IMR-90 (cell line): ENCODE measurements at regions not wholly inside any gene's neighbourhood (a gene's known extent, or its start where the extent isn't known, plus 50 kb on each side); places are given as distances from the start of the nearest gene placed in this dataset.

ENCODE experiments used
- ATAC-seq: fragments of 200-7000 bp; cut with Tn5 transposase; 2 replicates; pipeline ENCODE4 v1.9.1; 2020; ENCODE audit warnings: low read depth, mild to moderate bottlenecking, moderate library complexity
- BruUV-seq: library from RNA; stranded (reverse); fragments of 400-500 nt; replicated peaks from 2 replicates; lab custom pipeline; 2021; lab: Mats Ljungman, UMichigan
- CTCF ChIA-PET: fragments of 300-600 bp; formaldehyde crosslinking; extraction: SDS; loops from one replicate; lab custom pipeline; 2021; ENCODE audit warnings: antibody characterized with exemption; lab: Yijun Ruan, JAX
- POLR2A ChIA-PET: fragments of 300-600 bp; sonication (Branson Sonifier 250); formaldehyde crosslinking; loops from one replicate; lab custom pipeline; 2022; ENCODE audit warnings: antibody characterized with exemption; ENCODE audit not compliant: unreplicated experiment; lab: Charles Lee
- DNase-seq: peaks from one replicate; pipeline ENCODE4 v3.0.0; 2013
- H2AFZ ChIP-seq: replicated peaks from 2 replicates; pipeline ENCODE3; 2013; ENCODE audit warnings: low read length, mild to moderate bottlenecking; ENCODE audit not compliant: poor library complexity
- H2AK5ac ChIP-seq: 2 replicates; pipeline ENCODE4 v1.6.1; 2013; ENCODE audit warnings: low read depth, low read length, inconsistent platforms
- H2AK9ac ChIP-seq: replicated peaks from 2 replicates; pipeline ENCODE3; 2013; ENCODE audit warnings: mild to moderate bottlenecking, low read depth, low read length, moderate library complexity; ENCODE audit not compliant: poor library complexity
- H2BK120ac ChIP-seq: 2 replicates; pipeline ENCODE4 v1.6.1; 2013; ENCODE audit warnings: low read depth, low read length, inconsistent platforms
- H2BK15ac ChIP-seq: 3 replicates; pipeline ENCODE4 v1.6.1; 2013; ENCODE audit warnings: low read depth, low read length, inconsistent platforms
- H2BK20ac ChIP-seq: 2 replicates; pipeline ENCODE4 v1.6.1; 2013; ENCODE audit warnings: low read depth, mild to moderate bottlenecking, inconsistent platforms, low read length, moderate library complexity
- H2BK5ac ChIP-seq: 2 replicates; pipeline ENCODE4 v1.6.1; 2013; ENCODE audit warnings: mild to moderate bottlenecking, low read depth, low read length, inconsistent platforms; ENCODE audit not compliant: poor library complexity, severe bottlenecking
- H3K14ac ChIP-seq: replicated peaks from 2 replicates; pipeline ENCODE4 v1.6.1; 2013; ENCODE audit warnings: low read depth, low read length, inconsistent platforms
- H3K18ac ChIP-seq: 2 replicates; pipeline ENCODE4 v1.6.1; 2013; ENCODE audit warnings: low read depth, low read length, control low read depth
- H3K23ac ChIP-seq: 2 replicates; pipeline ENCODE4 v1.6.1; 2013; ENCODE audit warnings: low read depth, low read length, inconsistent platforms
- H3K27ac ChIP-seq: 2 replicates; pipeline ENCODE4 v1.5.1; 2013; ENCODE audit warnings: mild to moderate bottlenecking, control low read depth, low read length; ENCODE audit not compliant: insufficient read depth
- H3K27me3 ChIP-seq: 2 replicates; pipeline ENCODE4 v1.6.1; 2013; ENCODE audit warnings: low read length; ENCODE audit not compliant: control insufficient read depth, insufficient read depth
- H3K36me3 ChIP-seq: 2 replicates; pipeline ENCODE4 v1.6.1; 2013; ENCODE audit warnings: low read length, mixed read lengths; ENCODE audit not compliant: control insufficient read depth, insufficient read depth
- H3K4ac ChIP-seq: 2 replicates; pipeline ENCODE4 v1.6.1; 2013; ENCODE audit warnings: low read depth, low read length, inconsistent platforms
- H3K4me1 ChIP-seq: 2 replicates; pipeline ENCODE4 v1.6.1; 2013; ENCODE audit warnings: low read length, mixed read lengths; ENCODE audit not compliant: control insufficient read depth, insufficient read depth
- H3K4me2 ChIP-seq: 2 replicates; pipeline ENCODE4 v1.6.1; 2013; ENCODE audit warnings: low read depth, mild to moderate bottlenecking, control low read depth, low read length, moderate library complexity
- H3K4me3 ChIP-seq: 2 replicates; pipeline ENCODE4 v1.5.1; 2013; ENCODE audit warnings: low read depth, mild to moderate bottlenecking, control low read depth, low read length, moderate library complexity; ENCODE audit not compliant: insufficient read depth
- H3K56ac ChIP-seq: 2 replicates; pipeline ENCODE4 v1.6.1; 2013; ENCODE audit warnings: low read length, inconsistent platforms; ENCODE audit not compliant: insufficient read depth; ENCODE audit errors: extremely low read depth
- H3K79me1 ChIP-seq, 2 experiments: 2 replicates each; pipeline ENCODE4 v1.6.1; 2013; ENCODE audit warnings: low read length in 2 of 2, inconsistent platforms in 1 of 2, low read depth in 1 of 2
- H3K9ac ChIP-seq: 2 replicates; pipeline ENCODE4 v1.6.1; 2013; ENCODE audit warnings: low read depth, low read length, control low read depth
- H3K9me1 ChIP-seq: 2 replicates; pipeline ENCODE4 v1.6.1; 2013; ENCODE audit warnings: low read length, inconsistent platforms; ENCODE audit not compliant: insufficient read depth
- H3K9me3 ChIP-seq: 2 replicates; pipeline ENCODE4 v1.6.1; 2013; ENCODE audit warnings: low read length; ENCODE audit not compliant: control insufficient read depth, insufficient read depth
- H4K20me1 ChIP-seq: 2 replicates; pipeline ENCODE4 v1.6.1; 2013; ENCODE audit warnings: low read length, inconsistent platforms; ENCODE audit not compliant: insufficient read depth
- H4K5ac ChIP-seq: 2 replicates; pipeline ENCODE4 v1.6.1; 2013; ENCODE audit warnings: mild to moderate bottlenecking, low read depth, low read length, control low read depth
- H4K8ac ChIP-seq, 2 experiments: 2 replicates each; pipeline ENCODE4 v1.6.1; 2013; ENCODE audit warnings: low read depth in 2 of 2, low read length in 2 of 2, control low read depth in 1 of 2, inconsistent platforms in 1 of 2
- H4K91ac ChIP-seq: 2 replicates; pipeline ENCODE4 v1.6.1; 2013; ENCODE audit warnings: low read depth, low read length, inconsistent platforms; ENCODE audit not compliant: insufficient read depth
- BHLHE40 ChIP-seq: fragments of 150-350 bp; IDR thresholded peaks from 2 replicates; pipeline ENCODE4 v1.6.1; 2016; ENCODE audit warnings: mild to moderate bottlenecking, low read depth, low read length
- CEBPB ChIP-seq: IDR thresholded peaks from 2 replicates; pipeline ENCODE4 v1.6.1; 2012; ENCODE audit warnings: low read depth, low read length, improper control_type of control experiment
- CHD1 ChIP-seq: IDR thresholded peaks from 2 replicates; pipeline ENCODE4 v1.6.1; 2012; ENCODE audit warnings: low read depth, low read length, improper control_type of control experiment
- FOS ChIP-seq: fragments of 150-350 bp; IDR thresholded peaks from 2 replicates; pipeline ENCODE4 v1.6.1; 2016; ENCODE audit warnings: low read depth, low read length
- MAFK ChIP-seq: IDR thresholded peaks from 2 replicates; pipeline ENCODE4 v1.6.1; 2012; ENCODE audit warnings: low read depth, low read length, improper control_type of control experiment
- MAZ ChIP-seq: IDR thresholded peaks from 2 replicates; pipeline ENCODE4 v1.6.1; 2012; ENCODE audit warnings: low read depth, mild to moderate bottlenecking, low read length, improper control_type of control experiment, moderate library complexity, borderline replicate concordance
- MXI1 ChIP-seq: IDR thresholded peaks from 2 replicates; pipeline ENCODE4 v1.6.1; 2012; ENCODE audit warnings: low read depth, mild to moderate bottlenecking, low read length, moderate library complexity, borderline replicate concordance
- NFE2L2 ChIP-seq: fragments of 150-350 bp; IDR thresholded peaks from 2 replicates; pipeline ENCODE4 v1.6.1; 2016; ENCODE audit warnings: low read depth, mild to moderate bottlenecking, low read length
- POLR2A ChIP-seq: IDR thresholded peaks from 2 replicates; pipeline ENCODE4 v1.6.1; 2012; ENCODE audit warnings: mild to moderate bottlenecking, low read depth, low read length
- RAD21 ChIP-seq: IDR thresholded peaks from 2 replicates; pipeline ENCODE4 v1.6.1; 2012; ENCODE audit warnings: low read length, improper control_type of control experiment
- RCOR1 ChIP-seq: IDR thresholded peaks from 2 replicates; pipeline ENCODE4 v1.6.1; 2012; ENCODE audit warnings: mild to moderate bottlenecking, low read length, improper control_type of control experiment; ENCODE audit not compliant: insufficient replicate concordance
- RFX5 ChIP-seq: IDR thresholded peaks from 2 replicates; pipeline ENCODE4 v1.8.0; 2012; ENCODE audit warnings: low read depth, mild to moderate bottlenecking, low read length, moderate library complexity
- SMC3 ChIP-seq: fragments of 150-350 bp; IDR thresholded peaks from 2 replicates; pipeline ENCODE4 v1.6.1; 2016; ENCODE audit warnings: low read depth, mild to moderate bottlenecking, antibody characterized with exemption, low read length, moderate library complexity
- dilution Hi-C: fragments of 300-500 bp; cut with HindIII; formaldehyde crosslinking; loops from one replicate; pipeline ENCODE4 v1.14.3; 2018; ENCODE audit warnings: low sequenced_read_pairs; ENCODE audit not compliant: unreplicated experiment
- in situ Hi-C: fragments of 300-500 bp; cut with MboI; formaldehyde crosslinking; loops from 3 replicates; pipeline ENCODE4 v1.14.3; 2019; ENCODE audit warnings: low sequenced_read_pairs, inconsistent platforms, mixed read lengths
- intact Hi-C: fragments of 100-400 bp; cut with micrococcal nuclease; formaldehyde crosslinking; loops from 2 replicates; pipeline ENCODE4 v1.10.0; 2022
- TF ChIP-seq, protein P1 (sequence below): fragments of 150-350 bp; IDR thresholded peaks from 2 replicates; pipeline ENCODE4 v1.6.1; 2016; ENCODE audit warnings: low read depth, mild to moderate bottlenecking, low read length, moderate library complexity, borderline replicate concordance
- TF ChIP-seq, protein P2 (sequence below): fragments of 150-350 bp; IDR thresholded peaks from 2 replicates; pipeline ENCODE4 v1.6.1; 2017; ENCODE audit warnings: mild to moderate bottlenecking, antibody characterized with exemption, low read length, low read depth
- TF ChIP-seq, protein P3 (sequence below): conservative IDR thresholded peaks from 2 replicates; pipeline ENCODE4 v1.5.1; 2012; ENCODE audit warnings: mild to moderate bottlenecking, low read depth, low read length, improper control_type of control experiment

DNA sequence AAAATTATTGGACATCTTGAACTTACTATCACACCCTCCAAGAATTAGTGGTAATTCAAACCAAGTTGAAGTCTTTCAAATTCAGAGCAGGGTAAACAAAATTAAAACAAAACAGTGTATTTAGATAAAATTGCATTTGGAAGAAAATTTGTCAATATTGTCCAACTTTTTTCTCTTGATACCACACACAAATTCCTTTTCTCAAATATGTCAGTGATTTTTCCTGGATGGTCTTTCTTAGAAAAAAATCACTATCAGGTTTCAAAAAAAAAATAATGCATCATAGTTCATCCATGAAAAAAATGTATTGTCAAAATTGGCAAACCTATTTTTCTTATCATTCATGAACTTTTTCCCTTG lies 667.1 kb downstream of the TENT5A start:
- H3K9me1 ChIP-seq = no peaks in the 10 kb centered on the region
- H3K27ac ChIP-seq = no peak overlapping the region
- no peak overlapping the region for H3K18ac ChIP-seq
- H2AK5ac ChIP-seq = no peak overlapping the region
- POLR2A ChIA-PET = no interaction called here
- H2AFZ ChIP-seq = no peak overlapping the region
- no peaks in the 10 kb centered on the region for H3K79me1 ChIP-seq
- in situ Hi-C loops (no loop called here), dilution Hi-C loops (no loop called here), intact Hi-C loops (no loop called here)
- no peak overlapping the region for H3K4me3 ChIP-seq
- ATAC-seq (no peak), DNase-seq (no peak)
- H3K4me1 ChIP-seq = no peaks in the 10 kb centered on the region
- H3K9ac ChIP-seq = no peak overlapping the region
- H2BK120ac ChIP-seq = no peak overlapping the region
- H3K36me3 ChIP-seq = no peaks in the 10 kb centered on the region
- no peak overlapping the region for H2BK5ac ChIP-seq
- H2BK15ac ChIP-seq = no peak overlapping the region
- H3K23ac ChIP-seq = no peak overlapping the region
- CTCF ChIA-PET = no interaction called here
- TF ChIP-seq NFE2L2 (no peak), POLR2A (no peak), SMC3 (no peak), CEBPB (no peak), BHLHE40 (no peak), RAD21 (no peak), FOS (no peak), MXI1 (no peak), MAFK (no peak), CHD1 (no peak), MAZ (no peak), RFX5 (no peak), RCOR1 (no peak)
- TF ChIP-seq, protein P1, sequence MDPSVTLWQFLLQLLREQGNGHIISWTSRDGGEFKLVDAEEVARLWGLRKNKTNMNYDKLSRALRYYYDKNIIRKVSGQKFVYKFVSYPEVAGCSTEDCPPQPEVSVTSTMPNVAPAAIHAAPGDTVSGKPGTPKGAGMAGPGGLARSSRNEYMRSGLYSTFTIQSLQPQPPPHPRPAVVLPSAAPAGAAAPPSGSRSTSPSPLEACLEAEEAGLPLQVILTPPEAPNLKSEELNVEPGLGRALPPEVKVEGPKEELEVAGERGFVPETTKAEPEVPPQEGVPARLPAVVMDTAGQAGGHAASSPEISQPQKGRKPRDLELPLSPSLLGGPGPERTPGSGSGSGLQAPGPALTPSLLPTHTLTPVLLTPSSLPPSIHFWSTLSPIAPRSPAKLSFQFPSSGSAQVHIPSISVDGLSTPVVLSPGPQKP = no peak
- TF ChIP-seq, protein P2, sequence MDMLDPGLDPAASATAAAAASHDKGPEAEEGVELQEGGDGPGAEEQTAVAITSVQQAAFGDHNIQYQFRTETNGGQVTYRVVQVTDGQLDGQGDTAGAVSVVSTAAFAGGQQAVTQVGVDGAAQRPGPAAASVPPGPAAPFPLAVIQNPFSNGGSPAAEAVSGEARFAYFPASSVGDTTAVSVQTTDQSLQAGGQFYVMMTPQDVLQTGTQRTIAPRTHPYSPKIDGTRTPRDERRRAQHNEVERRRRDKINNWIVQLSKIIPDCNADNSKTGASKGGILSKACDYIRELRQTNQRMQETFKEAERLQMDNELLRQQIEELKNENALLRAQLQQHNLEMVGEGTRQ = no peak
- TF ChIP-seq, protein P3, sequence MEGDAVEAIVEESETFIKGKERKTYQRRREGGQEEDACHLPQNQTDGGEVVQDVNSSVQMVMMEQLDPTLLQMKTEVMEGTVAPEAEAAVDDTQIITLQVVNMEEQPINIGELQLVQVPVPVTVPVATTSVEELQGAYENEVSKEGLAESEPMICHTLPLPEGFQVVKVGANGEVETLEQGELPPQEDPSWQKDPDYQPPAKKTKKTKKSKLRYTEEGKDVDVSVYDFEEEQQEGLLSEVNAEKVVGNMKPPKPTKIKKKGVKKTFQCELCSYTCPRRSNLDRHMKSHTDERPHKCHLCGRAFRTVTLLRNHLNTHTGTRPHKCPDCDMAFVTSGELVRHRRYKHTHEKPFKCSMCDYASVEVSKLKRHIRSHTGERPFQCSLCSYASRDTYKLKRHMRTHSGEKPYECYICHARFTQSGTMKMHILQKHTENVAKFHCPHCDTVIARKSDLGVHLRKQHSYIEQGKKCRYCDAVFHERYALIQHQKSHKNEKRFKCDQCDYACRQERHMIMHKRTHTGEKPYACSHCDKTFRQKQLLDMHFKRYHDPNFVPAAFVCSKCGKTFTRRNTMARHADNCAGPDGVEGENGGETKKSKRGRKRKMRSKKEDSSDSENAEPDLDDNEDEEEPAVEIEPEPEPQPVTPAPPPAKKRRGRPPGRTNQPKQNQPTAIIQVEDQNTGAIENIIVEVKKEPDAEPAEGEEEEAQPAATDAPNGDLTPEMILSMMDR = no peak
- H2AK9ac ChIP-seq = no peak overlapping the region
- no peak overlapping the region for H3K4ac ChIP-seq
- H3K4me2 ChIP-seq = no peak overlapping the region
- no TSS peak for BruUV-seq
- H3K56ac ChIP-seq = no peak overlapping the region
- no peak overlapping the region for H3K14ac ChIP-seq
- H2BK20ac ChIP-seq = no peak overlapping the region
- H4K5ac ChIP-seq = no peak overlapping the region
- H4K91ac ChIP-seq = no peak overlapping the region
- H3K27me3 ChIP-seq = no peaks in the 10 kb centered on the region
- no peak overlapping the region for H4K8ac ChIP-seq
- H3K9me3 ChIP-seq = no peaks in the 10 kb centered on the region
- no peaks in the 10 kb centered on the region for H4K20me1 ChIP-seq
